K562 (cell line): ENCODE measurements at regions not wholly inside any gene's neighbourhood (a gene's known extent, or its start where the extent isn't known, plus 50 kb on each side); places are given as distances from the start of the nearest gene placed in this dataset.

Experiments
- ARNT ChIP-seq, 2 experiments: fragments of 450-650 bp; IDR thresholded peaks; 2 replicates each; pipeline ENCODE4 v1.6.1; 2016; ENCODE audit warnings: mild to moderate bottlenecking in 1 of 2
- CTCF ChIP-seq, 3 experiments: IDR thresholded peaks in 2 of 3; conservative IDR thresholded peaks in 1 of 3; 2 replicates each; pipeline ENCODE4 v1.5.1; 2011 to 2012; ENCODE audit warnings: low read length in 3 of 3, mild to moderate bottlenecking in 3 of 3, control low read depth in 2 of 3, improper control_type of control experiment in 1 of 3, inconsistent platforms in 1 of 3, low read depth in 1 of 3, mixed read lengths in 1 of 3, moderate library complexity in 1 of 3; ENCODE audit not compliant: insufficient read depth in 2 of 3
- POLR2A ChIP-seq: fragments of 450-650 bp; conservative IDR thresholded peaks from 2 replicates; pipeline ENCODE4 v1.6.1; 2016
- PRDM10 ChIP-seq: fragments of 450-650 bp; IDR thresholded peaks from 2 replicates; pipeline ENCODE4 v1.6.1; 2018; ENCODE audit not compliant: partially characterized antibody
- SMAD4 ChIP-seq: fragments of 250-450 bp; sonication (Bioruptor Pico); conservative IDR thresholded peaks from 2 replicates; pipeline ENCODE4 v1.8.0; 2021; ENCODE audit warnings: inconsistent platforms, mild to moderate bottlenecking, moderate library complexity
- ZKSCAN1 ChIP-seq: fragments of 150-350 bp; IDR thresholded peaks from 2 replicates; pipeline ENCODE4 v1.6.1; 2016; ENCODE audit warnings: low read depth, low read length
- ZNF146 ChIP-seq: IDR thresholded peaks from one replicate; pipeline ENCODE4 v1.6.1; 2018; ENCODE audit warnings: missing compliant biosample characterization; ENCODE audit not compliant: unreplicated experiment

GRCh38 chr2:180358458-180358857, 351.4 kb upstream of the CWC22 start:
- TF ChIP-seq SMAD4 (CRISPR knock-in tag) (no peak), ZKSCAN1 (no peak), PRDM10 (no peak), ZNF146 (no peak), CTCF (IDR thresholded peaks at IDR 0.05 in 2 of 3, conservative IDR thresholded peaks at IDR 0.05 in 1 of 3; ENCODE audit: insufficient read depth in 2 of 3, low read depth in 1 of 3, low read length in 3 of 3) (no peak), ARNT (IDR thresholded peaks at IDR 0.05) (no peak), POLR2A (no peak)
